ENCODE measurements at regions not wholly inside any gene's neighbourhood (a gene's known extent, or its start where the extent isn't known, plus 50 kb on each side); places are given as distances from the start of the nearest gene placed in this dataset.

DNA sequence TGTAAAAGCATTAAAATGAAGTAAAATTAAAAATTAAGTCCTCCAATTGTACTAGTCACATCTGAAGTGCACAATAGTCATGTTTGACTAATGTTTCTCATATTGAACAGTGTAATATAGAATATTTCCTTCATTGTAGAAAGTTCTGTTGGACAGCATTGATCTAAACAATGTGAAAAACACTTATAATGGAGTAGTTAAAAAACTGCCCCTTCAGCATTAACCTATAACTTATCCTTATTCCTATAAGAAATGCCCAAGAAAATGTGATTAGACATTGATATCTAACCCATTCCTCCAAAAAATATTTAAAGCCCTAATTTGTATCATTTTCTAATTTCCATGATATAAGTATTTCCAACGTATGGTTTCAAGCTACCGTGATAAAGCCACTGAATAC lies 210.7 kb downstream of the RASSF9 start:
- no peaks in the 10 kb centered on the region for H3K36me3 Mint-ChIP-seq (ENCODE audit: low read depth, unreplicated experiment)
- no peak overlapping the region for H2AFZ ChIP-seq (ENCODE audit: low read depth, low read length)
- FAIRE-seq, result no peak
- peak overlapping the region; percentile 43 for H3K9ac ChIP-seq (ENCODE audit: low read length)
- no peaks in the 10 kb centered on the region for H4K20me1 ChIP-seq (ENCODE audit: insufficient read depth, low read length)
- H3K27me3 Mint-ChIP-seq (ENCODE audit: low read depth, unreplicated experiment), result no peaks in the 10 kb centered on the region
- no peaks in the 10 kb centered on the region for H3K27me3 ChIP-seq (ENCODE audit: insufficient read depth, low read length)
- H3K4me3 ChIP-seq (ENCODE audit: insufficient read depth, low read depth, low read length), result no peak overlapping the region
- H3K4me1 Mint-ChIP-seq (ENCODE audit: low read depth, unreplicated experiment), result peaks cover 13% of the 10 kb centered on the region
- no peak for DNase-seq (ENCODE audit: low read depth)
- H3K4me2 ChIP-seq (ENCODE audit: low read length), result peak overlapping the region; percentile 40
- H3K36me3 ChIP-seq (ENCODE audit: insufficient read depth, low read length), result no peaks in the 10 kb centered on the region
- H3K9me3 ChIP-seq (ENCODE audit: insufficient read depth, low read depth, low read length), result no peaks in the 10 kb centered on the region
- H3K9me3 Mint-ChIP-seq (ENCODE audit: unreplicated experiment), result no peaks in the 10 kb centered on the region
- no peak for TF ChIP-seq EZH2 (IDR thresholded peaks at IDR 0.05; ENCODE audit: insufficient read depth, low read length)
- TF ChIP-seq, protein P1, sequence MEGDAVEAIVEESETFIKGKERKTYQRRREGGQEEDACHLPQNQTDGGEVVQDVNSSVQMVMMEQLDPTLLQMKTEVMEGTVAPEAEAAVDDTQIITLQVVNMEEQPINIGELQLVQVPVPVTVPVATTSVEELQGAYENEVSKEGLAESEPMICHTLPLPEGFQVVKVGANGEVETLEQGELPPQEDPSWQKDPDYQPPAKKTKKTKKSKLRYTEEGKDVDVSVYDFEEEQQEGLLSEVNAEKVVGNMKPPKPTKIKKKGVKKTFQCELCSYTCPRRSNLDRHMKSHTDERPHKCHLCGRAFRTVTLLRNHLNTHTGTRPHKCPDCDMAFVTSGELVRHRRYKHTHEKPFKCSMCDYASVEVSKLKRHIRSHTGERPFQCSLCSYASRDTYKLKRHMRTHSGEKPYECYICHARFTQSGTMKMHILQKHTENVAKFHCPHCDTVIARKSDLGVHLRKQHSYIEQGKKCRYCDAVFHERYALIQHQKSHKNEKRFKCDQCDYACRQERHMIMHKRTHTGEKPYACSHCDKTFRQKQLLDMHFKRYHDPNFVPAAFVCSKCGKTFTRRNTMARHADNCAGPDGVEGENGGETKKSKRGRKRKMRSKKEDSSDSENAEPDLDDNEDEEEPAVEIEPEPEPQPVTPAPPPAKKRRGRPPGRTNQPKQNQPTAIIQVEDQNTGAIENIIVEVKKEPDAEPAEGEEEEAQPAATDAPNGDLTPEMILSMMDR (IDR thresholded peaks at IDR 0.05; ENCODE audit: insufficient read depth, low read depth, low read length), result no peak
- peak overlapping the region; percentile 76 for H3K27ac ChIP-seq (ENCODE audit: low read depth, low read length)
- no peaks in the 10 kb centered on the region for H3K79me2 ChIP-seq (ENCODE audit: insufficient read depth, low read length)
- no peak overlapping the region for H3K27ac Mint-ChIP-seq (ENCODE audit: unreplicated experiment)
- H3K4me1 ChIP-seq (ENCODE audit: insufficient read depth, low read length), result peaks cover 17% of the 10 kb centered on the region
- no peak overlapping the region for H3K4me3 Mint-ChIP-seq (ENCODE audit: unreplicated experiment)

DNA sequence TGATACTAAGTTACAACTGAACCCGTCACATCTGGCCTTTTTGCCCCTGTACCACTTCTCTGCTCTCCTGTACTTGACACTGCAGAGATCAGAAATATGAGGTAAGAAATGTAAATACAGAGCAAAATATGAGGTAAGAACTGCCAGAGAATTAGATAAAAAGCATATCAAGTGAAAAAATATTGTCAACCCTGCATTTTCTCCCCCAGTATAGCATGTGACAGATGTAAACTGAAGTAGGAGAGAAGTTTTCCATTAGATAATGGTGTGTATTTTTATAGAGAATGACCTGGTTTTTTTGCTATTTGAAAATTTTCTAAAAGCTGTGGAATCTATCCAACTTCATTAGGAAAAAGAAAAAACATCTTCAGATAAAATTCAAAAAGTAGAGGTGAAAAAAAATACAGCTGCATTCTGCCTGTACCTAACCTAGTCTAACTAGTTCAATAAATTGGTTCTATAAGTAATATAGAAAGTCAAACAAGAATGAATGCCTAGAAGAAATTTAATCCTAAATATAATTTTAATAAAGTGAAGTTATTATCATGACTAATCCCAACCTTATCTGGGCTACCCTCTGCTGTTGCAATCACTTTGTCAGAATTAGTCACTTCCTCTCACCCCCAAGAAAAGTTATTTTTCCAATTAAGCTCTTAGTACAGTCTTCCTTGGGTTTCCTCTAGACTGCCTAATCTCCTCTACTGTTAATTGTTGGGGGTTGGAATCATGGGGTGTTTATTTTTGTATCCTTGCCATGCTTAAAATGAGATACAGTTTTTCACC lies 210.0 kb downstream of the RASSF9 start:
- H3K27me3 ChIP-seq (ENCODE audit: insufficient read depth, low read length), result no peaks in the 10 kb centered on the region
- H4K20me1 ChIP-seq (ENCODE audit: insufficient read depth, low read length), result no peaks in the 10 kb centered on the region
- Mint-ChIP-seq H3K4me1 (ENCODE audit: low read depth, unreplicated experiment) (peaks cover 13% of the 10 kb centered on the region), H3K36me3 (ENCODE audit: low read depth, unreplicated experiment) (no peaks in the 10 kb centered on the region), H3K9me3 (ENCODE audit: unreplicated experiment) (no peaks in the 10 kb centered on the region), H3K27me3 (ENCODE audit: low read depth, unreplicated experiment) (no peaks in the 10 kb centered on the region), H3K4me3 (ENCODE audit: unreplicated experiment) (no peak overlapping the region), H3K27ac (ENCODE audit: unreplicated experiment) (peak overlapping the region; percentile 86)
- H2AFZ ChIP-seq (ENCODE audit: low read depth, low read length), result no peak overlapping the region
- peak; percentile 88 for DNase-seq (ENCODE audit: low read depth)
- no peaks in the 10 kb centered on the region for H3K36me3 ChIP-seq (ENCODE audit: insufficient read depth, low read length)
- TF ChIP-seq EZH2 (IDR thresholded peaks at IDR 0.05; ENCODE audit: insufficient read depth, low read length), result no peak
- TF ChIP-seq, protein P1 (IDR thresholded peaks at IDR 0.05; ENCODE audit: insufficient read depth, low read depth, low read length), result no peak
- H3K4me3 ChIP-seq (ENCODE audit: insufficient read depth, low read depth, low read length), result no peak overlapping the region
- H3K9me3 ChIP-seq (ENCODE audit: insufficient read depth, low read depth, low read length), result no peaks in the 10 kb centered on the region
- peak overlapping the region; percentile 43 for H3K9ac ChIP-seq (ENCODE audit: low read length)
- peaks cover 17% of the 10 kb centered on the region for H3K4me1 ChIP-seq (ENCODE audit: insufficient read depth, low read length)
- FAIRE-seq, result peak; percentile 58
- no peaks in the 10 kb centered on the region for H3K79me2 ChIP-seq (ENCODE audit: insufficient read depth, low read length)
- peak overlapping the region; percentile 70 for H3K4me2 ChIP-seq (ENCODE audit: low read length)
- peak overlapping the region; percentile 76 for H3K27ac ChIP-seq (ENCODE audit: low read depth, low read length)

DNA sequence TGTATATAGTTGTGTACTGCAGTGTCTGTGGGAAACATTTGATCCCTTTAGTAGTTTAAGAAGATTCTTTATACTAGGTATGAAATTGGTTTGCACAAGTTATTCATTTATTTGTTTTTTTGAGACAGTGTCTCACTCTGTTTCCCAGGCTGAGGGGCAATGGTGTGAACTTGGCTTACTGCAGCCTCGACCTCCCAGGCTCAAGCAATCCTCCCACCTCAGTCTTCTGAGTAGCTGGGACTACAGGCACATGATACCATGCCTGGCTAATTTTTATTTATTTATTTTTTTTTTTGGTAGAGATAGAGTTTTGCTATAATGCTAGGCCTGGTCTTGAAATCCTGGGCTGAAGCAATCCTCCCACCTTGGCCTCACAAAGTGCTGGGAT lies 209.4 kb downstream of the RASSF9 start:
- Histone ChIP-seq H3K9ac (ENCODE audit: low read length) (no peak overlapping the region), H4K20me1 (ENCODE audit: insufficient read depth, low read length) (no peaks in the 10 kb centered on the region), H2AFZ (ENCODE audit: low read depth, low read length) (no peak overlapping the region), H3K4me1 (ENCODE audit: insufficient read depth, low read length) (peaks cover 17% of the 10 kb centered on the region), H3K36me3 (ENCODE audit: insufficient read depth, low read length) (no peaks in the 10 kb centered on the region), H3K4me2 (ENCODE audit: low read length) (peak overlapping the region; percentile 70), H3K27ac (ENCODE audit: low read depth, low read length) (peak overlapping the region; percentile 76), H3K9me3 (ENCODE audit: insufficient read depth, low read depth, low read length) (no peaks in the 10 kb centered on the region), H3K27me3 (ENCODE audit: insufficient read depth, low read length) (no peaks in the 10 kb centered on the region), H3K4me3 (ENCODE audit: insufficient read depth, low read depth, low read length) (no peak overlapping the region), H3K79me2 (ENCODE audit: insufficient read depth, low read length) (no peaks in the 10 kb centered on the region)
- H3K36me3 Mint-ChIP-seq (ENCODE audit: low read depth, unreplicated experiment), result no peaks in the 10 kb centered on the region
- peak overlapping the region; percentile 86 for H3K27ac Mint-ChIP-seq (ENCODE audit: unreplicated experiment)
- H3K4me3 Mint-ChIP-seq (ENCODE audit: unreplicated experiment), result no peak overlapping the region
- DNase-seq (ENCODE audit: low read depth), result no peak
- TF ChIP-seq EZH2 (IDR thresholded peaks at IDR 0.05; ENCODE audit: insufficient read depth, low read length), result no peak
- TF ChIP-seq, protein P1 (IDR thresholded peaks at IDR 0.05; ENCODE audit: insufficient read depth, low read depth, low read length), result no peak
- H3K27me3 Mint-ChIP-seq (ENCODE audit: low read depth, unreplicated experiment), result no peaks in the 10 kb centered on the region
- FAIRE-seq, result no peak
- no peaks in the 10 kb centered on the region for H3K9me3 Mint-ChIP-seq (ENCODE audit: unreplicated experiment)
- H3K4me1 Mint-ChIP-seq (ENCODE audit: low read depth, unreplicated experiment), result peaks cover 13% of the 10 kb centered on the region

Data from astrocyte (in vitro differentiated cells and primary cell).